ENCODE measurements at regions not wholly inside any gene's neighbourhood (a gene's known extent, or its start where the extent isn't known, plus 50 kb on each side); places are given as distances from the start of the nearest gene placed in this dataset.

DNA sequence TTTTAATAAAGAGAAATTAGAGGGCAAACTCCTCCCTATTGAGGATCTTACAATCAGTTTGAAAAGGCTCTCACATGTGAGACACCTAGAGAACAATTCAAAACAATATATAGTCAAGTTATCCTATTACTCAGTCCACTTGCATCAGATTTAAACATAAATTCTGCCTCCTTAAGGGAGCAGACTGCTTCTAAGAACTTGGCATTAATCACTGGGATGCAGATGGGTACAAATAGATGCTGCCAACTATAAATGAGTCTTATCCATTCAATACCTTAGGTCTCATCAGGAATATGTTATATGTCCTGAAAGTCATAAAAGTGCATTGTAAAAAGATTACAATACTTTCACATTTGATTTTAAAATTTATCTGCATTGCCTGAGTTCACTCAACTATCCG is 269.3 kb upstream of the KIRREL3 start:
- TF ChIP-seq, protein P1, sequence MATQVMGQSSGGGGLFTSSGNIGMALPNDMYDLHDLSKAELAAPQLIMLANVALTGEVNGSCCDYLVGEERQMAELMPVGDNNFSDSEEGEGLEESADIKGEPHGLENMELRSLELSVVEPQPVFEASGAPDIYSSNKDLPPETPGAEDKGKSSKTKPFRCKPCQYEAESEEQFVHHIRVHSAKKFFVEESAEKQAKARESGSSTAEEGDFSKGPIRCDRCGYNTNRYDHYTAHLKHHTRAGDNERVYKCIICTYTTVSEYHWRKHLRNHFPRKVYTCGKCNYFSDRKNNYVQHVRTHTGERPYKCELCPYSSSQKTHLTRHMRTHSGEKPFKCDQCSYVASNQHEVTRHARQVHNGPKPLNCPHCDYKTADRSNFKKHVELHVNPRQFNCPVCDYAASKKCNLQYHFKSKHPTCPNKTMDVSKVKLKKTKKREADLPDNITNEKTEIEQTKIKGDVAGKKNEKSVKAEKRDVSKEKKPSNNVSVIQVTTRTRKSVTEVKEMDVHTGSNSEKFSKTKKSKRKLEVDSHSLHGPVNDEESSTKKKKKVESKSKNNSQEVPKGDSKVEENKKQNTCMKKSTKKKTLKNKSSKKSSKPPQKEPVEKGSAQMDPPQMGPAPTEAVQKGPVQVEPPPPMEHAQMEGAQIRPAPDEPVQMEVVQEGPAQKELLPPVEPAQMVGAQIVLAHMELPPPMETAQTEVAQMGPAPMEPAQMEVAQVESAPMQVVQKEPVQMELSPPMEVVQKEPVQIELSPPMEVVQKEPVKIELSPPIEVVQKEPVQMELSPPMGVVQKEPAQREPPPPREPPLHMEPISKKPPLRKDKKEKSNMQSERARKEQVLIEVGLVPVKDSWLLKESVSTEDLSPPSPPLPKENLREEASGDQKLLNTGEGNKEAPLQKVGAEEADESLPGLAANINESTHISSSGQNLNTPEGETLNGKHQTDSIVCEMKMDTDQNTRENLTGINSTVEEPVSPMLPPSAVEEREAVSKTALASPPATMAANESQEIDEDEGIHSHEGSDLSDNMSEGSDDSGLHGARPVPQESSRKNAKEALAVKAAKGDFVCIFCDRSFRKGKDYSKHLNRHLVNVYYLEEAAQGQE (IDR thresholded peaks at IDR 0.05; ENCODE audit: low read depth, low read length), result no peak
- no peak for TF ChIP-seq POLR2AphosphoS5 (IDR thresholded peaks at IDR 0.05; ENCODE audit: low read length)
- TF ChIP-seq GABPA (IDR thresholded peaks at IDR 0.05; ENCODE audit: low read depth), result no peak
- TF ChIP-seq POLR2A (IDR thresholded peaks at IDR 0.05; ENCODE audit: low read depth, low read length), result no peak
- TF ChIP-seq CEBPB (IDR thresholded peaks at IDR 0.05; ENCODE audit: borderline replicate concordance in 1 of 2, low read depth in 2 of 2, low read length in 2 of 2), result no peak
- TF ChIP-seq FOXK2 (IDR thresholded peaks at IDR 0.05), result no peak
- no peak for TF ChIP-seq MXI1 (IDR thresholded peaks at IDR 0.05; ENCODE audit: low read depth, low read length)
- TF ChIP-seq CREM (IDR thresholded peaks at IDR 0.05; ENCODE audit: low read depth), result no peak
- TF ChIP-seq, protein P2, sequence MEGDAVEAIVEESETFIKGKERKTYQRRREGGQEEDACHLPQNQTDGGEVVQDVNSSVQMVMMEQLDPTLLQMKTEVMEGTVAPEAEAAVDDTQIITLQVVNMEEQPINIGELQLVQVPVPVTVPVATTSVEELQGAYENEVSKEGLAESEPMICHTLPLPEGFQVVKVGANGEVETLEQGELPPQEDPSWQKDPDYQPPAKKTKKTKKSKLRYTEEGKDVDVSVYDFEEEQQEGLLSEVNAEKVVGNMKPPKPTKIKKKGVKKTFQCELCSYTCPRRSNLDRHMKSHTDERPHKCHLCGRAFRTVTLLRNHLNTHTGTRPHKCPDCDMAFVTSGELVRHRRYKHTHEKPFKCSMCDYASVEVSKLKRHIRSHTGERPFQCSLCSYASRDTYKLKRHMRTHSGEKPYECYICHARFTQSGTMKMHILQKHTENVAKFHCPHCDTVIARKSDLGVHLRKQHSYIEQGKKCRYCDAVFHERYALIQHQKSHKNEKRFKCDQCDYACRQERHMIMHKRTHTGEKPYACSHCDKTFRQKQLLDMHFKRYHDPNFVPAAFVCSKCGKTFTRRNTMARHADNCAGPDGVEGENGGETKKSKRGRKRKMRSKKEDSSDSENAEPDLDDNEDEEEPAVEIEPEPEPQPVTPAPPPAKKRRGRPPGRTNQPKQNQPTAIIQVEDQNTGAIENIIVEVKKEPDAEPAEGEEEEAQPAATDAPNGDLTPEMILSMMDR (IDR thresholded peaks at IDR 0.05 in 2 of 3, conservative IDR thresholded peaks at IDR 0.05 in 1 of 3; ENCODE audit: control insufficient read depth in 2 of 3, extremely low read depth in 1 of 3, insufficient read depth in 1 of 3, low read depth in 3 of 3, low read length in 3 of 3), result no peak
- TF ChIP-seq ZNF217 (IDR thresholded peaks at IDR 0.05), result no peak
- TF ChIP-seq CBX5 (IDR thresholded peaks at IDR 0.05; ENCODE audit: low read depth), result no peak
- TF ChIP-seq, protein P3, sequence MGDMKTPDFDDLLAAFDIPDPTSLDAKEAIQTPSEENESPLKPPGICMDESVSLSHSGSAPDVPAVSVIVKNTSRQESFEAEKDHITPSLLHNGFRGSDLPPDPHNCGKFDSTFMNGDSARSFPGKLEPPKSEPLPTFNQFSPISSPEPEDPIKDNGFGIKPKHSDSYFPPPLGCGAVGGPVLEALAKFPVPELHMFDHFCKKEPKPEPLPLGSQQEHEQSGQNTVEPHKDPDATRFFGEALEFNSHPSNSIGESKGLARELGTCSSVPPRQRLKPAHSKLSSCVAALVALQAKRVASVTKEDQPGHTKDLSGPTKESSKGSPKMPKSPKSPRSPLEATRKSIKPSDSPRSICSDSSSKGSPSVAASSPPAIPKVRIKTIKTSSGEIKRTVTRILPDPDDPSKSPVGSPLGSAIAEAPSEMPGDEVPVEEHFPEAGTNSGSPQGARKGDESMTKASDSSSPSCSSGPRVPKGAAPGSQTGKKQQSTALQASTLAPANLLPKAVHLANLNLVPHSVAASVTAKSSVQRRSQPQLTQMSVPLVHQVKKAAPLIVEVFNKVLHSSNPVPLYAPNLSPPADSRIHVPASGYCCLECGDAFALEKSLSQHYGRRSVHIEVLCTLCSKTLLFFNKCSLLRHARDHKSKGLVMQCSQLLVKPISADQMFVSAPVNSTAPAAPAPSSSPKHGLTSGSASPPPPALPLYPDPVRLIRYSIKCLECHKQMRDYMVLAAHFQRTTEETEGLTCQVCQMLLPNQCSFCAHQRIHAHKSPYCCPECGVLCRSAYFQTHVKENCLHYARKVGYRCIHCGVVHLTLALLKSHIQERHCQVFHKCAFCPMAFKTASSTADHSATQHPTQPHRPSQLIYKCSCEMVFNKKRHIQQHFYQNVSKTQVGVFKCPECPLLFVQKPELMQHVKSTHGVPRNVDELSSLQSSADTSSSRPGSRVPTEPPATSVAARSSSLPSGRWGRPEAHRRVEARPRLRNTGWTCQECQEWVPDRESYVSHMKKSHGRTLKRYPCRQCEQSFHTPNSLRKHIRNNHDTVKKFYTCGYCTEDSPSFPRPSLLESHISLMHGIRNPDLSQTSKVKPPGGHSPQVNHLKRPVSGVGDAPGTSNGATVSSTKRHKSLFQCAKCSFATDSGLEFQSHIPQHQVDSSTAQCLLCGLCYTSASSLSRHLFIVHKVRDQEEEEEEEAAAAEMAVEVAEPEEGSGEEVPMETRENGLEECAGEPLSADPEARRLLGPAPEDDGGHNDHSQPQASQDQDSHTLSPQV (IDR thresholded peaks at IDR 0.05), result no peak
- no peak for TF ChIP-seq HDAC2 (IDR thresholded peaks at IDR 0.05)

All from GM12878 (cell line).